HFFc6 (cell line): ENCODE measurements at regions not wholly inside any gene's neighbourhood (a gene's known extent, or its start where the extent isn't known, plus 50 kb on each side); places are given as distances from the start of the nearest gene placed in this dataset.

Source experiments
- DNase-seq: peaks from one replicate; pipeline ENCODE4 v3.0.0-alpha.2; 2018
- H3K27ac Mint-ChIP-seq: 2 replicates; pipeline ENCODE4 v1.8.0; 2020; ENCODE audit warnings: mild to moderate bottlenecking, mixed read lengths
- H3K27me3 Mint-ChIP-seq: 2 replicates; pipeline ENCODE4 v1.8.0; 2021; ENCODE audit warnings: mild to moderate bottlenecking, moderate library complexity, mixed read lengths; ENCODE audit not compliant: insufficient read depth
- H3K36me3 Mint-ChIP-seq: 2 replicates; pipeline ENCODE4 v1.8.0; 2021; ENCODE audit warnings: low read depth, mixed read lengths
- H3K4me1 Mint-ChIP-seq: 2 replicates; pipeline ENCODE4 v1.8.0; 2020; ENCODE audit warnings: low read depth, mixed read lengths
- H3K4me3 Mint-ChIP-seq: 2 replicates; pipeline ENCODE4 v1.8.0; 2020; ENCODE audit warnings: mild to moderate bottlenecking, moderate library complexity, mixed read lengths
- H3K9me3 Mint-ChIP-seq: 2 replicates; pipeline ENCODE4 v1.8.0; 2020; ENCODE audit warnings: mild to moderate bottlenecking, mixed read lengths
- CTCF ChIP-seq: fragments of 200-600 bp; sonication (generic); IDR thresholded peaks from 2 replicates; pipeline ENCODE4 v1.5.0; 2021; ENCODE audit warnings: antibody characterized with exemption, mild to moderate bottlenecking

- H3K4me3 Mint-ChIP-seq = no peak overlapping the region
- no peak for DNase-seq
- no peaks in the 10 kb centered on the region for H3K27me3 Mint-ChIP-seq
- TF ChIP-seq CTCF = no peak
- H3K4me1 Mint-ChIP-seq = no peaks in the 10 kb centered on the region
- no peak overlapping the region for H3K27ac Mint-ChIP-seq
- no peaks in the 10 kb centered on the region for H3K36me3 Mint-ChIP-seq
- H3K9me3 Mint-ChIP-seq = peaks cover 13% of the 10 kb centered on the region; the same call in 1 of the 2 replicates
These were observed 50.7 kb upstream of the EDNRB start for GRCh38 chr13:77969299-77969698.
